HG02759 (cell line): ENCODE measurements at regions not wholly inside any gene's neighbourhood (a gene's known extent, or its start where the extent isn't known, plus 50 kb on each side); places are given as distances from the start of the nearest gene placed in this dataset.
"Not testable (repeated sequence)": the region's sequence is repeated elsewhere in the genome, so short reads cannot be mapped to it uniquely, and the experiment has no call there.

Experiments used
- ATAC-seq: cut with Tn5 transposase; IDR thresholded peaks from one replicate; pipeline ENCODE4 v1.9.1; 2021; ENCODE audit warnings: mild to moderate bottlenecking, moderate library complexity; ENCODE audit not compliant: unreplicated experiment

- not testable (repeated sequence) for ATAC-seq
Observed at GRCh38 chr4:159030297-159030696, 72.6 kb upstream of the RAPGEF2 start.

DNA sequence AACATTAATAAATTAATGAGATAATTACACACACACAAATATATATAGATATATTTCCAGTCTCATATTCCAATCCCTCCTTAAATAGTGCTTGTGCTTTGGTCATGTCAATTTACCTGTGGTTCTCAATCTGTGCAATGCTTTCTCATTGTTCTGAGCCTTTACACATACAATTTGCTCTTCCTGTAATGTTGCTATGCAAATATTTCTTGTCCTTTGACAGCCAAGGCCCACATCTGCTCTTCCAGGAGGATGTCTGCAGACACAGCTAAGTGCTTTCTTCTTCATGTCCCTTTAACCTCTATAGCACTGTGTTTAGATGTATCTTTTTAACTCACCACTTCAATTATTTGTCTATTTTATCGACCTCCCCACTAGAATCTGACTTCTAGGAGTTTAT, 67.3 kb upstream of the RAPGEF2 start:
- peak; percentile 66 for ATAC-seq

DNA sequence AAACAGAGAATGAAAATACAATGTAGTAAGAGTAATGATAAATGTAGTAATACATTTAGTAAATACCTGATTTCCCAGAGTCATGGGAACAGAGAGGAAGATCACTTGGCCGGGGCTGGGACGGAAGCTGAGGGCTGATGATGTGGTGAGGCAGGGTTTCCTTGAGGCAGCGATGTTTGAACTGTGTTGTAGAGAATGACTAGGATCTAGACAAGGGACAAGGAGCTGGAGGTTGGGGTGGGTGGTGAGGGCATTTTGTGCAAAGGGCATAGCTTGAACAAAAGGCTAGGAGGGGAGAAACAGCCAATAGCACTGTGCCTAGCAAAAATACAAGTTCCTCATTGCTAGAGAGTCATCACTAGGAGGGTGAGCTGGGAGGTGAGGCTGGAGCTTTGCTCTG, 64.3 kb upstream of the RAPGEF2 start:
- no peak for ATAC-seq

- ATAC-seq = no peak
Observed at GRCh38 chr4:159041054-159042034, 61.5 kb upstream of the RAPGEF2 start.

- ATAC-seq = peak; percentile 61
Observed at GRCh38 chr4:159042097-159042605, 60.7 kb upstream of the RAPGEF2 start.

DNA sequence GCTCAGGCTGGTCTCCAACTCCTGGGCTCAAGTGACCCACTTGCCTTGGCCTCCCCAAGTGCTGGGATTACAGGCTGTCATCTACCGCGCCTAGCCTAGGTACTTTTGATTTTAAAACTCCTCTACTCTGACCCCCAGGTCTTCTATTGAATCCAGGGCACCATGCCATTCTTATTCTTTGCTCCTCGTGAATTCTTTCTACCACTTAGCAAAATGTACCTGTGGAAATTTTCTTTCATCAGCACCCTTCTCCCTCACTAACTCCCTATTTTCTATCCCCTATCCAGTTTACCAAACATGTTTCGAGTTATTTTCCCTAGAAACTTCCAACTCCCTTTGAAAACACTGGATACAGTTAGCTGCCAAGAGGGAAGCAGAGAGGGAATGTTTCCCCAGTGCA, 60.0 kb upstream of the RAPGEF2 start:
- ATAC-seq = no peak

DNA sequence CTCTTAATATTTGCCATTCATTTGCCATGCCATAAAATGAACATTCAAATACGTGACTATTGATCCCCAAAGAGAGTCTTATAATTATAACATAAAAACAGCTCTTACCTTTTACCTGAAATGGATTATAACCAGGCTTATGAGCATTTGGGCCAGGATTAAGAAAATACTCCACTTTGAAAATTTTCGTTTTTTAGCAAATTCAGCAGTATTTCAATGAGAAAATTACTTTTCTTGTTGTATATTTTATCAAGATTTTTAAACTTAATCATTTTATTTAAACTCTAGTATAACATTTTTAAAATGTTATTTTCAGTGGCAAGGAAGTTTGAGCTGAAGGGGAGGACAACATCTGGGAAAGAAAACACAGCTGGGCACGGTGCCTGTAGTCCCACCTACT, 59.0 kb upstream of the RAPGEF2 start:
- no peak for ATAC-seq

DNA sequence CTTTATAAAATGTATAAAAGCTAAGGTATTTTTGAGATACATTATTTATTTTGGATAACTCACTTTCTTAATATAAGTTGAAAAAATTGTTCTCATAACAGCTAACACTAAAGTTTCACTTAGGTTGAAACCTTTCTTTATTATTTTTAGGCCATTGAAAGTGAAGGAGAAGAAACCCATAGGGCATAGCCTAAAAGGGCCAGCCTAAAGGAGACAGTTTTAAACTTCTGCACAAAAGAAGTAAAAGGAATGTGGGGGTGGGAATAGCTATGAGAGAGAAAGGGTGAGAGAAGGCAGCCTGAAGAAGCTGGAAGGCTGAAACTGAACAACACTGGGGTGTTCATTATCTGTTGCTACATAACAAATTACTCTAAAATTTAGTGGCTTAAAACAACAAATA, 57.6 kb upstream of the RAPGEF2 start:
- no peak for ATAC-seq

DNA sequence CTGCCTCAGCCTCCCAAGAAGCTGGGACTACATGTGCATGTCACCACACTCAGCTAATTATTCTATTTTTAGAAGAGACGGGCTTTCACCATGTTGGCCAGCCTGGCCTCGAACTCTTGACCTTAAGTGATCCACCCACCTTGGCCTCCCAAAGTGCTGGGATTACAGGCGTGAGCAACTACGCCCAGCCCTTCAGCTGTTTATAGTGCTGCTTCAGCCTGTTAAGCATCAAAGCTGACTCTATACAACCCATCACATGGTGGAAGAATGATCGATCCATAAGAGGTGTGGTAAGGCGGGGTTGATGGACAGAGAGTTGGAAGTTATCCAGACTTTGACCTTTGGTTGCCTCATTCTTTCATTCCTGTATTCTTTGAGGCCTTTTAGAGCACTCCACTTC, 56.2 kb upstream of the RAPGEF2 start:
- no peak for ATAC-seq

DNA sequence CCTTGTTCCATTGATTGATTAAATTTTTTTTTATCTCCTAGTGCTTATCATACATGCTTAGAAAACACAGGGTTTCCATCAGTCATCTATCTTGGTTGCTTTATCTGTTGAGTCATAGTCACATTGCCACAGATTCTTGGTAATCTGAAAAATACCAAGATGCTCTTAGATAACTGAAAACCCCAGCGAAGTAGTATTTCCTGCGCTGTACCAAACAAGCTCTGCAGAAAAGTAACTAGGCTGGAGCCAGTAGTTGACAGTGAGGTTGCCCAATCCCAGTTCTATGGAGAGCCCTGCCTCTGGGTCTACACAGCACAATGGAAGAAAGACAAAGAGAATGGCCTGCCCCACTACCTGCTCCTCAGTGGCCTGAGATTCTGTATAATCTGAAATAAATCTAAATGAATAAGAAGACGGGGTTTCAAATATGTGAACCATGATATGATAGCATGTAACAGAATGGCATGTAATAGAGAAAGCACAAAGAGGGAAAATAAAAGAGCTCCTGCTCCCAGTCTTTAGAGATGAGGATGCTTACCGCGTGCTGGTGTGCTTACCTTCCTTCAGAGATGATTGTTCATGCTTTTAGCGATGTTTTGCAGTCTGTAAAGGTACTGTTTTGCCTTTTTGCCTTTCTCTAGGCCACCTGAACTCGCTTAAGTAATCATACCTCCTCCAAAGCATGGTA, 55.3 kb upstream of the RAPGEF2 start:
- no peak for ATAC-seq

DNA sequence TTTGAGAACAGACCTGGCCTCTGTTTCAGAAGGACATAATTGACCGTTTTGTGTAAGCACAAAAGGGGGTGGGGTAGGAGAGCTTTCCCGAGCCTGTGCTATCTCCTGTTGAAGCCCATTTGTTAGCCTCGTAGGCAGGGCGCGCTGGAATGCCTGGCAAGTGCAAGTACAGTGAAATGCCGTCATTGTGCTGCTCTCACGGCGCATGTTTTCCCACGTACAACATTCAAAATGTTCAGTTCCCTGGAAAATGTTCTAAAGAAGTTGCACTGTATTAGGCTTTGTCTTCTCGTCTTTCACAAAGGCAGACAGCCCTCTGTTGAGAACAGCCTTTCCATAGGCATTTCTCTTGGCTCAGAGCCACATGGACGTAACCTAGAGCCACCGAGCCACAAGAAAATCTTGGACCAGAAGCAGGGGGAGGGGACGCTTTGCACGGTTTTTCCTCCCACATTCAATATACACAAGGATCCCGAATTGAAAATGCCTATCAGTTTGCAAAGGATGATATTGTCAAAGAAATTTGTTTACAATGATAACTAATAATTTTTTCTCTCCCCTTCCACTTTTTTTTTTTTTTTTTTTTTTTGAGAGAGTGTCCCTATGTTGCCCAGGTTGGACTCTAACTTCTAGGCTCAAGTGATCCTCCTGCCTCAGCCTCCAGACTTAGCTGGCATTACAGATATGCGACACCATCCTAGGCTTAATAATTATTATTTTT, 54.6 kb upstream of the RAPGEF2 start:
- no peak for ATAC-seq

DNA sequence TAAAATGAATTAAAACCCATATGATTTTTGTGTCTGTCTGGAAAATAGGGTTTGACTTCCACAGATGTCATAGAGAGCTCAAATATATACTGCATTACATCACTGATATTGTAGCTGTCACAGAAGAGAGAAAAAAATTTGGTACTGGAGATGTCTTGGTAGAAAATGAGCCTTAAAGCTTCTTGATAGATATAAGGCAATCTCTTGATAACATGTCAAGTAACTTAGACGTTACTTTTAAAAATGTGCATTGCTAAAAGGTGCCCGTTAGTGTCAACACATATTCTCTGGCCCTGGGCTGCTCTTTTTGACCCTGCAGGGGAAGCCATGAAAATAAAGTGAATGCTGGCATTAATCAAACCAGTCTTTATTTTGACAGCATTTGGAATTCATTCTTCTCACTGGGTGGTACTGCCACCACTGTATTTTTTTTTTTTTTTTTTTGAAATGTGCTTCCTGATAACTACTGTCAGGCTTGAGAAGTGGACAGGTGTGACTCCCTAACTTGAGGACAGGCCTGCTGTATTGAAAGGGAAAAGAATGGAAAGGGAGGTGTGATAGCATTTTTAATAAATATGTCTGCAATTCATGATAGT, 53.0 kb upstream of the RAPGEF2 start:
- ATAC-seq = no peak

GRCh38 chr4:159051245-159052071, 51.4 kb upstream of the RAPGEF2 start:
- peak; percentile 87 for ATAC-seq

DNA sequence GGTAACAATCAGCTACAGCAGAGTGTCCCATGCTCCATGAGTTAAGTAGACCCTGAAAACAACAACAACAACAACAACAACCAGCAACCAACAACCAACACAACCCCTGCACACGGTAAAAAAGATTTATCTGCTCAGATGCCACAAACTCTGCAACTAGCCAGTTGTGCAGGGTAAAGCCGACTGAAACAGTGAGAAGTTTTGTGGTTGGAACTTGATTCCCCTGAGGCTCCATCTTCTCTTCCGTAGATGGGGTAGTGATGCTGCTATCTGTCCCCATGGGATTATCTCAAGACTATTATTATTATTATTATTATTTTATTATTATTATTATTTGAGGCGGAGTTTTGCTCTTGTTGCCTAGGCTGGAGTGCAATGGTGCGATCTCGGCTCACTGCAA, 50.6 kb upstream of the RAPGEF2 start:
- peak; percentile 45 for ATAC-seq
